ENCODE measurements at regions not wholly inside any gene's neighbourhood (a gene's known extent, or its start where the extent isn't known, plus 50 kb on each side); places are given as distances from the start of the nearest gene placed in this dataset.

DNA sequence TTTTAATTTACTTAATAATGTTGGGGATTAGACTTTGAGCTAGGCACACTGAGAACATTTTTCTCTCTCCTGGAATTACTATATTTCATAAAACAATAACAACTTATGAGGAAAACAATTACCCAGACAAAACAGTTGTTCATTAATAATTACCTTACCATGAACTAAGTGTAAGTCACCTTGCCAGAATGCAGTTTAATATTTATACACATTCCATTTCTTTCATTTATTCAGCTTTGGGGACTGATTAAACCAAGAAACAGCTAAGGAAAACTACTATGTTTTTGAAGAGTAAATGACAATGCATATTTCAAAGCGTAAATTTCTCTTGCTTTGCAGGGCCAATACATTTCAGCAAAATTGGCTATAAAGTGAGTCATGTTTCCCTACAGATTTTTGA is 616.2 kb downstream of the PRELID2 start:
- TF ChIP-seq, protein P1, sequence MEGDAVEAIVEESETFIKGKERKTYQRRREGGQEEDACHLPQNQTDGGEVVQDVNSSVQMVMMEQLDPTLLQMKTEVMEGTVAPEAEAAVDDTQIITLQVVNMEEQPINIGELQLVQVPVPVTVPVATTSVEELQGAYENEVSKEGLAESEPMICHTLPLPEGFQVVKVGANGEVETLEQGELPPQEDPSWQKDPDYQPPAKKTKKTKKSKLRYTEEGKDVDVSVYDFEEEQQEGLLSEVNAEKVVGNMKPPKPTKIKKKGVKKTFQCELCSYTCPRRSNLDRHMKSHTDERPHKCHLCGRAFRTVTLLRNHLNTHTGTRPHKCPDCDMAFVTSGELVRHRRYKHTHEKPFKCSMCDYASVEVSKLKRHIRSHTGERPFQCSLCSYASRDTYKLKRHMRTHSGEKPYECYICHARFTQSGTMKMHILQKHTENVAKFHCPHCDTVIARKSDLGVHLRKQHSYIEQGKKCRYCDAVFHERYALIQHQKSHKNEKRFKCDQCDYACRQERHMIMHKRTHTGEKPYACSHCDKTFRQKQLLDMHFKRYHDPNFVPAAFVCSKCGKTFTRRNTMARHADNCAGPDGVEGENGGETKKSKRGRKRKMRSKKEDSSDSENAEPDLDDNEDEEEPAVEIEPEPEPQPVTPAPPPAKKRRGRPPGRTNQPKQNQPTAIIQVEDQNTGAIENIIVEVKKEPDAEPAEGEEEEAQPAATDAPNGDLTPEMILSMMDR (IDR thresholded peaks at IDR 0.05; ENCODE audit: low read depth, low read length): no peak
- no peak for TF ChIP-seq EZH2phosphoT487 (IDR thresholded peaks at IDR 0.05; ENCODE audit: low read depth)
